OCI-LY3 (cell line): ENCODE measurements at regions not wholly inside any gene's neighbourhood (a gene's known extent, or its start where the extent isn't known, plus 50 kb on each side); places are given as distances from the start of the nearest gene placed in this dataset.

Source experiments
- H2AFZ ChIP-seq: fragments of 200-600, 300-600 bp; shearing (Covaris generic); 2 replicates; pipeline ENCODE4 v1.6.0; 2014; ENCODE audit warnings: antibody characterized with exemption, low read depth, low read length
- H3K27ac ChIP-seq: fragments of 200-600, 300-600 bp; sonication (generic); 2 replicates; pipeline ENCODE4 v1.5.1; 2014; ENCODE audit warnings: mild to moderate bottlenecking, low read length, moderate library complexity, mixed read lengths
- H3K27me3 ChIP-seq: fragments of 200-600, 300-600 bp; sonication (generic); 2 replicates; pipeline ENCODE4 v1.6.1; 2014; ENCODE audit warnings: low read depth, low read length, mixed read lengths
- H3K36me3 ChIP-seq: fragments of 200-600, 300-600 bp; sonication (generic); replicated peaks from 2 replicates; pipeline ENCODE3; 2014; ENCODE audit warnings: low read depth, low read length, mixed read lengths
- H3K4me1 ChIP-seq: fragments of 300-600, 200-600 bp; sonication (generic); 2 replicates; pipeline ENCODE4 v1.6.1; 2014; ENCODE audit warnings: low read length, mixed read lengths
- H3K4me2 ChIP-seq: fragments of 200-600, 300-600 bp; sonication (generic); 2 replicates; pipeline ENCODE4 v1.6.1; 2014; ENCODE audit warnings: low read length, mixed read lengths
- H3K4me3 ChIP-seq: fragments of 300-600, 200-600 bp; sonication (generic); 2 replicates; pipeline ENCODE4 v1.5.1; 2014; ENCODE audit warnings: antibody characterized with exemption, mild to moderate bottlenecking, low read length, moderate library complexity
- H3K79me2 ChIP-seq: fragments of 300-600, 200-600 bp; shearing (Covaris generic); 2 replicates; pipeline ENCODE4 v1.6.1; 2014; ENCODE audit warnings: mild to moderate bottlenecking, low read length, mixed read lengths
- H3K9ac ChIP-seq: fragments of 300-600, 200-600 bp; shearing (Covaris generic); 2 replicates; pipeline ENCODE4 v1.6.0; 2014; ENCODE audit warnings: mild to moderate bottlenecking, low read length, moderate library complexity
- H3K9me3 ChIP-seq: fragments of 200-600, 300-600 bp; shearing (Covaris generic); 2 replicates; pipeline ENCODE4 v1.6.1; 2014; ENCODE audit warnings: low read length, mixed read lengths; ENCODE audit not compliant: insufficient read depth
- H4K20me1 ChIP-seq: fragments of 200-600, 300-600 bp; sonication (generic); 2 replicates; pipeline ENCODE4 v1.6.1; 2016; ENCODE audit warnings: low read length, mixed read lengths; ENCODE audit not compliant: insufficient read depth
- EZH2phosphoT487 ChIP-seq: fragments of 200-600 bp; shearing (Covaris generic); IDR thresholded peaks from 2 replicates; pipeline ENCODE4 v1.6.1; 2018; ENCODE audit warnings: antibody characterized with exemption, mixed run types, low read depth
- TF ChIP-seq, protein P1 (sequence below): fragments of 200-600, 300-600 bp; sonication (generic); IDR thresholded peaks from 2 replicates; pipeline ENCODE4 v1.5.1; 2014; ENCODE audit warnings: antibody characterized with exemption, low read length, low read depth

DNA sequence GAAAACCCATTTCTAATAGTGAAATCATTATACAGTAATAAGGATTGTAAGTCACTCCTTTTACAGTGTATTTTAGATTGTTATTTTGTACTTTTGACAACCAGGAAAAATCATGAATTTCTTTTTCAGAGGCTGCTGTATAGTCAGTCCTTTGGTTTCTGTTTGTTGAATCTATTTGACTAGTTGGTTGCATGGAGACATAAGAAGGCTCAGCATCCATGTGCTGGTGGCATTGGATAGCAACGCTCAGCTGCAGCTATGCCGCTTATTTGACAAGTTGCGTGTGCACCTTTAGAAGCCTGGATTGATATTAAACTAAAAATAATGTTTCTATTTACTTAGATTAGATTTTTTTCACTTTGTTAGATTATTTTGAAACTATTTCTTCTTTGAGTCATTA, 254.1 kb upstream of the SYT4 start:
- Histone ChIP-seq H3K36me3 (no peaks in the 10 kb centered on the region), H3K4me1 (no peaks in the 10 kb centered on the region), H3K27ac (no peak overlapping the region), H3K4me3 (no peak overlapping the region), H3K27me3 (no peaks in the 10 kb centered on the region), H2AFZ (no peak overlapping the region), H3K4me2 (no peak overlapping the region), H3K79me2 (no peaks in the 10 kb centered on the region), H3K9me3 (no peaks in the 10 kb centered on the region), H3K9ac (no peak overlapping the region), H4K20me1 (no peaks in the 10 kb centered on the region)
- no peak for TF ChIP-seq EZH2phosphoT487
- TF ChIP-seq, protein P1, sequence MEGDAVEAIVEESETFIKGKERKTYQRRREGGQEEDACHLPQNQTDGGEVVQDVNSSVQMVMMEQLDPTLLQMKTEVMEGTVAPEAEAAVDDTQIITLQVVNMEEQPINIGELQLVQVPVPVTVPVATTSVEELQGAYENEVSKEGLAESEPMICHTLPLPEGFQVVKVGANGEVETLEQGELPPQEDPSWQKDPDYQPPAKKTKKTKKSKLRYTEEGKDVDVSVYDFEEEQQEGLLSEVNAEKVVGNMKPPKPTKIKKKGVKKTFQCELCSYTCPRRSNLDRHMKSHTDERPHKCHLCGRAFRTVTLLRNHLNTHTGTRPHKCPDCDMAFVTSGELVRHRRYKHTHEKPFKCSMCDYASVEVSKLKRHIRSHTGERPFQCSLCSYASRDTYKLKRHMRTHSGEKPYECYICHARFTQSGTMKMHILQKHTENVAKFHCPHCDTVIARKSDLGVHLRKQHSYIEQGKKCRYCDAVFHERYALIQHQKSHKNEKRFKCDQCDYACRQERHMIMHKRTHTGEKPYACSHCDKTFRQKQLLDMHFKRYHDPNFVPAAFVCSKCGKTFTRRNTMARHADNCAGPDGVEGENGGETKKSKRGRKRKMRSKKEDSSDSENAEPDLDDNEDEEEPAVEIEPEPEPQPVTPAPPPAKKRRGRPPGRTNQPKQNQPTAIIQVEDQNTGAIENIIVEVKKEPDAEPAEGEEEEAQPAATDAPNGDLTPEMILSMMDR = no peak

DNA sequence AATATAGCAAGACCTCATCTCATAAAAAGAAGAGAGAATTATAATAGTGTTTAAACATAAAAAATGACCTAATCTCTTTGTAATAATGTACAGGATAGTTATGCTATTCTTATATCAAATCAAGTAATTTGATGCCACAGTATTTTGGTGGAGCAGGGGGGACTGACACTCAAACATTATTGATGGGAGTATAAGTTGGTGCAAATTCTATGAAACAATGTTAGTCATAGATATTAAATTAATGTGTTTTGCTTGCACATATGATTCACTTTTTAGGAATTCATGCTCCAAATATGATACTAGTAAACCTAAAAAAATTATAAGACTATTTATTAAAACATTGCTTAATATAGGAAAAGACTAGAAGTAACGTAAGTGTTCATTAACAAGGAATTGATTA, 256.1 kb upstream of the SYT4 start:
- Histone ChIP-seq H2AFZ (no peak overlapping the region), H3K4me3 (no peak overlapping the region), H3K27ac (no peak overlapping the region), H3K36me3 (no peaks in the 10 kb centered on the region), H3K27me3 (no peaks in the 10 kb centered on the region), H3K9ac (no peak overlapping the region), H3K4me2 (no peak overlapping the region), H3K79me2 (no peaks in the 10 kb centered on the region), H4K20me1 (no peaks in the 10 kb centered on the region), H3K4me1 (no peaks in the 10 kb centered on the region), H3K9me3 (no peaks in the 10 kb centered on the region)
- no peak for TF ChIP-seq EZH2phosphoT487
- TF ChIP-seq, protein P1 = no peak

DNA sequence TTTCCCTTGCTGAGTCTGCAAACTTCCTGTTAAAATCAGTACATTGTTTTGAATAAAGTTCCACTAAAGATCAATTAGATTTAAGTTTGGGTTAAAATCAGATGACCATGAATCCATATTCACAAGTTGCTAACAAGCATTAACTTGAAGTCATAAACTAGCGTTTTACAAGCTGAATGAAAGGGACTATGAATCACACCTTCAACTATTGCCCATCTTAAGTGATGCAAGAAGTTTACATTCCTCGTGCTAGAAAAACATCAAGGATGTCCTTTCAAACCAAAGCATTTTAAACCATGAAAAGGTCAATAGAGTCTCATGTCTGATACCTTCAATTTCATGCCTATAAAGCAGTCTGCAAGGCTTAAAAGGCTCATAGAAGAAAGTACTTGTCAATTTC, 257.2 kb upstream of the SYT4 start:
- no peaks in the 10 kb centered on the region for H4K20me1 ChIP-seq
- H3K27ac ChIP-seq = no peak overlapping the region
- H2AFZ ChIP-seq = no peak overlapping the region
- H3K27me3 ChIP-seq = no peaks in the 10 kb centered on the region
- TF ChIP-seq EZH2phosphoT487 = no peak
- H3K36me3 ChIP-seq = no peaks in the 10 kb centered on the region
- H3K4me3 ChIP-seq = no peak overlapping the region
- no peak overlapping the region for H3K4me2 ChIP-seq
- H3K79me2 ChIP-seq = no peaks in the 10 kb centered on the region
- H3K9me3 ChIP-seq = no peaks in the 10 kb centered on the region
- H3K9ac ChIP-seq = no peak overlapping the region
- H3K4me1 ChIP-seq = no peaks in the 10 kb centered on the region

DNA sequence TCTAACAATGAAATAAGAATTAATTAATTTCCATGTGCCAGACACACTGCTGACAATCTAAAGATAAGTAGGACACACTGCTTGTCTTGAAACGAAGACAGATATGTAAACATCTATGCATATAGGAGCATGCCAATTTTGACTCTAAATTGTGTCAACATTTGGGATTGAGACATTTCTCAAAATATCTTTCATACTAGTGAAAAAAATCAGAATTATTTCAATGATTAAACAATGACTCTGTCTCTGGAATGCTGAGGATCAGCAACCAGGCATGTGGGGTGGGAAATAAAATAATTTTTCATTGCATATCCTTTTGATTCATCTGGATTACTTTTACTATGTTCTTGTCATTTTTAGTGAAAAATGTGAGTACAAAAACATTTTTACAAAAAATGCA, 262.6 kb upstream of the SYT4 start:
- Histone ChIP-seq H3K9ac (no peak overlapping the region), H3K4me2 (no peak overlapping the region), H2AFZ (no peak overlapping the region), H3K4me3 (no peak overlapping the region), H4K20me1 (no peaks in the 10 kb centered on the region), H3K4me1 (no peaks in the 10 kb centered on the region), H3K9me3 (no peaks in the 10 kb centered on the region), H3K79me2 (no peaks in the 10 kb centered on the region), H3K27me3 (no peaks in the 10 kb centered on the region), H3K36me3 (no peaks in the 10 kb centered on the region), H3K27ac (no peak overlapping the region)
- TF ChIP-seq EZH2phosphoT487 = no peak
- TF ChIP-seq, protein P1 = no peak

DNA sequence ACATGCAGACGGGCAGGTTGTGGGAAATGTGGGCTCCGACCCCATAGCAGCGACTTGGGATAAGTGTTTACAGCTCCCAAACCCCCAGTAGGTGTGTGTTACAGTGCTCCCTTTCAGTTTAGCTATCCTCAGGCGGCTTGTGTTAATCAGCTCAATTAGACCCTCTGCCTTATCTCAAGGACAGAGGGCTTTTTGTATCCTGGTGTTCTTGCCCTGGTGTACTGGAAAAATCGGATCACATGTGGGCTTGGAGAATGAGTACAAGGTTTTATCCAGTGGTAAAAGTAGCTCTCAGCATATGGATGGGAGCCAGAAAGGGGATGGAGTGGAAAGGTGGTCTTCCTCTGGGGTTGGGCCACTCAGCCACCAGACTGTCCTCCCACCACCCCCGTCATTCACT, 264.7 kb upstream of the SYT4 start:
- H3K4me3 ChIP-seq = no peak overlapping the region
- H3K27me3 ChIP-seq = no peaks in the 10 kb centered on the region
- H3K79me2 ChIP-seq = no peaks in the 10 kb centered on the region
- no peaks in the 10 kb centered on the region for H3K36me3 ChIP-seq
- no peak overlapping the region for H3K4me2 ChIP-seq
- no peak overlapping the region for H3K27ac ChIP-seq
- no peaks in the 10 kb centered on the region for H3K9me3 ChIP-seq
- no peak overlapping the region for H3K9ac ChIP-seq
- no peaks in the 10 kb centered on the region for H3K4me1 ChIP-seq
- H2AFZ ChIP-seq = no peak overlapping the region
- TF ChIP-seq EZH2phosphoT487 = no peak
- TF ChIP-seq, protein P1 = no peak
- no peaks in the 10 kb centered on the region for H4K20me1 ChIP-seq
